SU-DHL-6 (cell line): ENCODE measurements at regions not wholly inside any gene's neighbourhood (a gene's known extent, or its start where the extent isn't known, plus 50 kb on each side); places are given as distances from the start of the nearest gene placed in this dataset.

Source experiments
- CTCF ChIP-seq: fragments of 200-600 bp; sonication (generic); IDR thresholded peaks from one replicate; pipeline ENCODE4 v1.5.1; 2017; ENCODE audit warnings: antibody characterized with exemption, mild to moderate bottlenecking, low read length, moderate library complexity; ENCODE audit not compliant: insufficient read depth, poor library complexity, severe bottlenecking
- EZH2phosphoT487 ChIP-seq: fragments of 200-600 bp; sonication (generic), shearing (Covaris generic); conservative IDR thresholded peaks from 2 replicates; pipeline ENCODE4 v1.6.1; 2018; ENCODE audit warnings: mild to moderate bottlenecking, antibody characterized with exemption, low read length, moderate library complexity, mixed read lengths

- TF ChIP-seq CTCF: no peak
- TF ChIP-seq EZH2phosphoT487: no peak
Measured at GRCh38 chr2:7325186-7325585, 408.0 kb downstream of the RNF144A start.
